SK-N-SH (cell line): ENCODE measurements at regions not wholly inside any gene's neighbourhood (a gene's known extent, or its start where the extent isn't known, plus 50 kb on each side); places are given as distances from the start of the nearest gene placed in this dataset.

Experiments used
- CTCF ChIA-PET: fragments of 300-600, 350-600 bp; formaldehyde crosslinking; extraction: SDS; loops from one replicate; lab custom pipeline; 2021; lab: Yijun Ruan, JAX
- POLR2A ChIA-PET: fragments of 350-600 bp; sonication (Branson Sonifier 250); formaldehyde crosslinking; extraction: SDS; loops from one replicate; lab custom pipeline; 2020; ENCODE audit warnings: antibody characterized with exemption, inconsistent platforms; lab: Yijun Ruan, JAX
- DNase-seq: peaks from one replicate; pipeline ENCODE4 v3.0.0; 2012
- H2AFZ ChIP-seq: fragments of 200-600 bp; sonication (generic); 2 replicates; pipeline ENCODE4 v1.8.1; 2016; ENCODE audit warnings: antibody characterized with exemption, mild to moderate bottlenecking, low read depth
- H3F3A ChIP-seq: fragments of 200-600 bp; sonication (generic); replicated peaks from 2 replicates; pipeline ENCODE3; 2016; ENCODE audit warnings: antibody characterized with exemption, mild to moderate bottlenecking; ENCODE audit not compliant: insufficient read depth
- H3K27ac ChIP-seq, 2 experiments: fragments of 200-500 bp in 1 of 2; fragments of 200-600 bp in 1 of 2; sonication (Bioruptor generic) in 1 of 2; sonication (generic), shearing (Covaris generic) in 1 of 2; 2 replicates each; pipeline versions ENCODE4 v1.5.1 to v1.6.1; 2014 to 2016; ENCODE audit warnings: low read depth in 2 of 2, inconsistent platforms in 1 of 2, low read length in 1 of 2, mild to moderate bottlenecking in 1 of 2, mixed read lengths in 1 of 2
- H3K27me3 ChIP-seq: fragments of 200-600 bp; sonication (generic), shearing (Covaris generic); 2 replicates; pipeline ENCODE4 v1.6.1; 2016; ENCODE audit warnings: mixed run types; ENCODE audit not compliant: insufficient read depth
- H3K36me3 ChIP-seq, 2 experiments: fragments of 200-500 bp in 1 of 2; fragments of 200-600 bp in 1 of 2; sonication (Bioruptor generic) in 1 of 2; sonication (generic) in 1 of 2; replicated peaks in 1 of 2; 2 replicates each; pipeline versions ENCODE3 to v1.5.1; 2014 to 2016; ENCODE audit warnings: low read length in 1 of 2, mild to moderate bottlenecking in 1 of 2; ENCODE audit not compliant: insufficient read depth in 2 of 2, control insufficient read depth in 1 of 2
- H3K4me1 ChIP-seq, 2 experiments: fragments of 200-500 bp in 1 of 2; fragments of 200-600 bp in 1 of 2; sonication (Bioruptor generic) in 1 of 2; sonication (generic), shearing (Covaris generic) in 1 of 2; 2 replicates each; pipeline versions ENCODE4 v1.5.1 to v1.6.1; 2014 to 2016; ENCODE audit warnings: low read depth in 1 of 2, low read length in 1 of 2, mixed run types in 1 of 2; ENCODE audit not compliant: insufficient read depth in 2 of 2, control insufficient read depth in 1 of 2
- H3K4me2 ChIP-seq: fragments of 200-600 bp; sonication (generic), shearing (Covaris generic); 2 replicates; pipeline ENCODE4 v1.6.1; 2017; ENCODE audit warnings: mixed run types
- H3K4me3 ChIP-seq, 2 experiments: fragments of 200-500 bp in 1 of 2; fragments of 200-600 bp in 1 of 2; sonication (Bioruptor generic) in 1 of 2; sonication (generic), shearing (Covaris generic) in 1 of 2; 2 replicates each; pipeline versions ENCODE4 v1.5.1 to v1.8.1; 2014 to 2016; ENCODE audit warnings: low read depth in 2 of 2, inconsistent platforms in 1 of 2, low read length in 1 of 2, mild to moderate bottlenecking in 1 of 2, mixed read lengths in 1 of 2, moderate library complexity in 1 of 2
- H3K79me2 ChIP-seq: fragments of 200-600 bp; sonication (generic); 2 replicates; pipeline ENCODE4 v1.8.1; 2017; ENCODE audit warnings: mild to moderate bottlenecking; ENCODE audit not compliant: insufficient read depth
- H3K9ac ChIP-seq: fragments of 200-600 bp; sonication (generic); 2 replicates; pipeline ENCODE4 v1.6.1; 2017; ENCODE audit warnings: mixed run types
- H3K9me2 ChIP-seq: fragments of 200-600 bp; sonication (generic); 2 replicates; pipeline ENCODE4 v1.6.1; 2017; ENCODE audit warnings: mixed run types
- H3K9me3 ChIP-seq: fragments of 200-600 bp; sonication (generic); 2 replicates; pipeline ENCODE4 v1.6.1; 2017; ENCODE audit warnings: mixed run types, mild to moderate bottlenecking, moderate library complexity
- H4K20me1 ChIP-seq: fragments of 200-600 bp; sonication (generic); 2 replicates; pipeline ENCODE4 v1.6.1; 2017; ENCODE audit warnings: mild to moderate bottlenecking, mixed run types; ENCODE audit not compliant: insufficient read depth
- GATA2 ChIP-seq: sonication (generic); formaldehyde crosslinking; IDR thresholded peaks from 2 replicates; pipeline ENCODE4 v1.5.0; 2020; ENCODE audit warnings: mild to moderate bottlenecking, missing genetic modification reagents
- NRF1 ChIP-seq: IDR thresholded peaks from 2 replicates; pipeline ENCODE4 v1.6.1; 2012; ENCODE audit warnings: low read depth, mild to moderate bottlenecking, low read length
- RXRA ChIP-seq: IDR thresholded peaks from 2 replicates; pipeline ENCODE4 v1.4.0; 2012; ENCODE audit warnings: low read depth, mild to moderate bottlenecking, borderline replicate concordance
- TAF1 ChIP-seq: IDR thresholded peaks from 2 replicates; pipeline ENCODE4 v1.6.1; 2012; ENCODE audit warnings: low read depth, mild to moderate bottlenecking, low read length, moderate library complexity, borderline replicate concordance
- WGBS: methylation state at CpG from one replicate; pipeline ENCODE4 v1.1.6; 2017; ENCODE audit warnings: low lambda C conversion rate; 5-methylcytosine and 5-hydroxymethylcytosine counted together
- TF ChIP-seq, protein P1 (sequence below): IDR thresholded peaks from 2 replicates; pipeline ENCODE4 v1.6.1; 2012; ENCODE audit warnings: mild to moderate bottlenecking, low read depth, low read length, moderate library complexity
- TF ChIP-seq, protein P2 (sequence below): fragments of 150-350 bp; IDR thresholded peaks from 2 replicates; pipeline ENCODE4 v1.6.1; 2016; ENCODE audit warnings: mild to moderate bottlenecking, low read depth, low read length
- TF ChIP-seq, protein P3 (sequence below): IDR thresholded peaks from 2 replicates; pipeline ENCODE4; 2012
- TF ChIP-seq, protein P4 (sequence below): IDR thresholded peaks from 2 replicates; pipeline ENCODE4 v1.4.0; 2012; ENCODE audit warnings: low read depth, borderline replicate concordance
- TF ChIP-seq, protein P5 (sequence below): fragments of 200-600 bp; sonication (generic); IDR thresholded peaks from 2 replicates; pipeline ENCODE4 v1.6.1; 2017; ENCODE audit warnings: antibody characterized with exemption, mild to moderate bottlenecking, moderate library complexity

DNA sequence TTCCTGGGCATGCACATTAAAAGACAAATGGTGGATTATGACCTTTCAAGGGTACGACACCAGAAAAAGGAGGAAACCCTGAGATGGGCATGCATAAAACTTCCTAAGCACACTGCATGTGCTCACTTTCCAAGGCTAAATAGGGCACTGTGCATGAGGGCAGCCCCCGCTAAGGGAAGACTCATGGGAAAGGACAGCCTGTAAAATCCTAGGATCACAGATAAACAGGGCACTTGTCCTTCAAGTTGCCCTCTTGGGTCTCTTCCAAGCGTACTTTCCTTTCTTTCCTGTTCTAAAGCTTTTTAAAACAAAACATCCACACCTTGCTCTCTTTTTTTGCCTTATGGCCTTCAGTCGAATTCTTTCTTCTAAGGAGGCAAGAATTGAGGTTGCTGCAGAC is 106.5 kb upstream of the SYNCRIP start:
- Histone ChIP-seq H3K4me1 (no peaks in the 10 kb centered on the region), H3K27me3 (no peaks in the 10 kb centered on the region), H3K9ac (no peak overlapping the region), H3K36me3 (no peaks in the 10 kb centered on the region), H3K4me2 (no peak overlapping the region), H3K9me3 (no peaks in the 10 kb centered on the region), H3F3A (no peaks in the 10 kb centered on the region), H3K79me2 (no peaks in the 10 kb centered on the region), H4K20me1 (no peaks in the 10 kb centered on the region), H2AFZ (no peak overlapping the region), H3K9me2 (no peaks in the 10 kb centered on the region), H3K4me3 (no peak overlapping the region), H3K27ac (no peak overlapping the region)
- ChIA-PET POLR2A (no interaction called here), CTCF (interaction anchor here (0.5 kb wide), 1 partner anchor 198 kb away, joined by 3 read pairs; no protein-coding TSS in a partner anchor)
- no peak for DNase-seq
- WGBS: 40% methylated on average over 4 of the region's 4 CpGs
- TF ChIP-seq, protein P1, sequence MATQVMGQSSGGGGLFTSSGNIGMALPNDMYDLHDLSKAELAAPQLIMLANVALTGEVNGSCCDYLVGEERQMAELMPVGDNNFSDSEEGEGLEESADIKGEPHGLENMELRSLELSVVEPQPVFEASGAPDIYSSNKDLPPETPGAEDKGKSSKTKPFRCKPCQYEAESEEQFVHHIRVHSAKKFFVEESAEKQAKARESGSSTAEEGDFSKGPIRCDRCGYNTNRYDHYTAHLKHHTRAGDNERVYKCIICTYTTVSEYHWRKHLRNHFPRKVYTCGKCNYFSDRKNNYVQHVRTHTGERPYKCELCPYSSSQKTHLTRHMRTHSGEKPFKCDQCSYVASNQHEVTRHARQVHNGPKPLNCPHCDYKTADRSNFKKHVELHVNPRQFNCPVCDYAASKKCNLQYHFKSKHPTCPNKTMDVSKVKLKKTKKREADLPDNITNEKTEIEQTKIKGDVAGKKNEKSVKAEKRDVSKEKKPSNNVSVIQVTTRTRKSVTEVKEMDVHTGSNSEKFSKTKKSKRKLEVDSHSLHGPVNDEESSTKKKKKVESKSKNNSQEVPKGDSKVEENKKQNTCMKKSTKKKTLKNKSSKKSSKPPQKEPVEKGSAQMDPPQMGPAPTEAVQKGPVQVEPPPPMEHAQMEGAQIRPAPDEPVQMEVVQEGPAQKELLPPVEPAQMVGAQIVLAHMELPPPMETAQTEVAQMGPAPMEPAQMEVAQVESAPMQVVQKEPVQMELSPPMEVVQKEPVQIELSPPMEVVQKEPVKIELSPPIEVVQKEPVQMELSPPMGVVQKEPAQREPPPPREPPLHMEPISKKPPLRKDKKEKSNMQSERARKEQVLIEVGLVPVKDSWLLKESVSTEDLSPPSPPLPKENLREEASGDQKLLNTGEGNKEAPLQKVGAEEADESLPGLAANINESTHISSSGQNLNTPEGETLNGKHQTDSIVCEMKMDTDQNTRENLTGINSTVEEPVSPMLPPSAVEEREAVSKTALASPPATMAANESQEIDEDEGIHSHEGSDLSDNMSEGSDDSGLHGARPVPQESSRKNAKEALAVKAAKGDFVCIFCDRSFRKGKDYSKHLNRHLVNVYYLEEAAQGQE: no peak
- TF ChIP-seq, protein P2, sequence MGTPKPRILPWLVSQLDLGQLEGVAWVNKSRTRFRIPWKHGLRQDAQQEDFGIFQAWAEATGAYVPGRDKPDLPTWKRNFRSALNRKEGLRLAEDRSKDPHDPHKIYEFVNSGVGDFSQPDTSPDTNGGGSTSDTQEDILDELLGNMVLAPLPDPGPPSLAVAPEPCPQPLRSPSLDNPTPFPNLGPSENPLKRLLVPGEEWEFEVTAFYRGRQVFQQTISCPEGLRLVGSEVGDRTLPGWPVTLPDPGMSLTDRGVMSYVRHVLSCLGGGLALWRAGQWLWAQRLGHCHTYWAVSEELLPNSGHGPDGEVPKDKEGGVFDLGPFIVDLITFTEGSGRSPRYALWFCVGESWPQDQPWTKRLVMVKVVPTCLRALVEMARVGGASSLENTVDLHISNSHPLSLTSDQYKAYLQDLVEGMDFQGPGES: no peak
- TF ChIP-seq RXRA (no peak), TAF1 (no peak), NRF1 (no peak), GATA2 (no peak)
- TF ChIP-seq, protein P3, sequence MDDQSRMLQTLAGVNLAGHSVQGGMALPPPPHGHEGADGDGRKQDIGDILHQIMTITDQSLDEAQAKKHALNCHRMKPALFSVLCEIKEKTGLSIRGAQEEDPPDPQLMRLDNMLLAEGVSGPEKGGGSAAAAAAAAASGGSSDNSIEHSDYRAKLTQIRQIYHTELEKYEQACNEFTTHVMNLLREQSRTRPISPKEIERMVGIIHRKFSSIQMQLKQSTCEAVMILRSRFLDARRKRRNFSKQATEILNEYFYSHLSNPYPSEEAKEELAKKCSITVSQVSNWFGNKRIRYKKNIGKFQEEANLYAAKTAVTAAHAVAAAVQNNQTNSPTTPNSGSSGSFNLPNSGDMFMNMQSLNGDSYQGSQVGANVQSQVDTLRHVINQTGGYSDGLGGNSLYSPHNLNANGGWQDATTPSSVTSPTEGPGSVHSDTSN: no peak
- TF ChIP-seq, protein P4, sequence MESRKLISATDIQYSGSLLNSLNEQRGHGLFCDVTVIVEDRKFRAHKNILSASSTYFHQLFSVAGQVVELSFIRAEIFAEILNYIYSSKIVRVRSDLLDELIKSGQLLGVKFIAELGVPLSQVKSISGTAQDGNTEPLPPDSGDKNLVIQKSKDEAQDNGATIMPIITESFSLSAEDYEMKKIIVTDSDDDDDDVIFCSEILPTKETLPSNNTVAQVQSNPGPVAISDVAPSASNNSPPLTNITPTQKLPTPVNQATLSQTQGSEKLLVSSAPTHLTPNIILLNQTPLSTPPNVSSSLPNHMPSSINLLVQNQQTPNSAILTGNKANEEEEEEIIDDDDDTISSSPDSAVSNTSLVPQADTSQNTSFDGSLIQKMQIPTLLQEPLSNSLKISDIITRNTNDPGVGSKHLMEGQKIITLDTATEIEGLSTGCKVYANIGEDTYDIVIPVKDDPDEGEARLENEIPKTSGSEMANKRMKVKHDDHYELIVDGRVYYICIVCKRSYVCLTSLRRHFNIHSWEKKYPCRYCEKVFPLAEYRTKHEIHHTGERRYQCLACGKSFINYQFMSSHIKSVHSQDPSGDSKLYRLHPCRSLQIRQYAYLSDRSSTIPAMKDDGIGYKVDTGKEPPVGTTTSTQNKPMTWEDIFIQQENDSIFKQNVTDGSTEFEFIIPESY: no peak
- TF ChIP-seq, protein P5, sequence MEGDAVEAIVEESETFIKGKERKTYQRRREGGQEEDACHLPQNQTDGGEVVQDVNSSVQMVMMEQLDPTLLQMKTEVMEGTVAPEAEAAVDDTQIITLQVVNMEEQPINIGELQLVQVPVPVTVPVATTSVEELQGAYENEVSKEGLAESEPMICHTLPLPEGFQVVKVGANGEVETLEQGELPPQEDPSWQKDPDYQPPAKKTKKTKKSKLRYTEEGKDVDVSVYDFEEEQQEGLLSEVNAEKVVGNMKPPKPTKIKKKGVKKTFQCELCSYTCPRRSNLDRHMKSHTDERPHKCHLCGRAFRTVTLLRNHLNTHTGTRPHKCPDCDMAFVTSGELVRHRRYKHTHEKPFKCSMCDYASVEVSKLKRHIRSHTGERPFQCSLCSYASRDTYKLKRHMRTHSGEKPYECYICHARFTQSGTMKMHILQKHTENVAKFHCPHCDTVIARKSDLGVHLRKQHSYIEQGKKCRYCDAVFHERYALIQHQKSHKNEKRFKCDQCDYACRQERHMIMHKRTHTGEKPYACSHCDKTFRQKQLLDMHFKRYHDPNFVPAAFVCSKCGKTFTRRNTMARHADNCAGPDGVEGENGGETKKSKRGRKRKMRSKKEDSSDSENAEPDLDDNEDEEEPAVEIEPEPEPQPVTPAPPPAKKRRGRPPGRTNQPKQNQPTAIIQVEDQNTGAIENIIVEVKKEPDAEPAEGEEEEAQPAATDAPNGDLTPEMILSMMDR: no peak
